HFFc6 (cell line): ENCODE measurements at regions not wholly inside any gene's neighbourhood (a gene's known extent, or its start where the extent isn't known, plus 50 kb on each side); places are given as distances from the start of the nearest gene placed in this dataset.
A peak's percentile ranks its signal among the peaks of the same experiment; 100 is the strongest.

Experiments
- DNase-seq: peaks from one replicate; pipeline ENCODE4 v3.0.0-alpha.2; 2018
- H3K27ac Mint-ChIP-seq: 2 replicates; pipeline ENCODE4 v1.8.0; 2020; ENCODE audit warnings: mild to moderate bottlenecking, mixed read lengths
- H3K27me3 Mint-ChIP-seq: 2 replicates; pipeline ENCODE4 v1.8.0; 2021; ENCODE audit warnings: mild to moderate bottlenecking, moderate library complexity, mixed read lengths; ENCODE audit not compliant: insufficient read depth
- H3K36me3 Mint-ChIP-seq: 2 replicates; pipeline ENCODE4 v1.8.0; 2021; ENCODE audit warnings: low read depth, mixed read lengths
- H3K4me1 Mint-ChIP-seq: 2 replicates; pipeline ENCODE4 v1.8.0; 2020; ENCODE audit warnings: low read depth, mixed read lengths
- H3K4me3 Mint-ChIP-seq: 2 replicates; pipeline ENCODE4 v1.8.0; 2020; ENCODE audit warnings: mild to moderate bottlenecking, moderate library complexity, mixed read lengths
- H3K9me3 Mint-ChIP-seq: 2 replicates; pipeline ENCODE4 v1.8.0; 2020; ENCODE audit warnings: mild to moderate bottlenecking, mixed read lengths
- TF ChIP-seq, protein P1 (sequence below): fragments of 200-600 bp; sonication (generic); IDR thresholded peaks from 2 replicates; pipeline ENCODE4 v1.5.0; 2021; ENCODE audit warnings: antibody characterized with exemption, mild to moderate bottlenecking

DNA sequence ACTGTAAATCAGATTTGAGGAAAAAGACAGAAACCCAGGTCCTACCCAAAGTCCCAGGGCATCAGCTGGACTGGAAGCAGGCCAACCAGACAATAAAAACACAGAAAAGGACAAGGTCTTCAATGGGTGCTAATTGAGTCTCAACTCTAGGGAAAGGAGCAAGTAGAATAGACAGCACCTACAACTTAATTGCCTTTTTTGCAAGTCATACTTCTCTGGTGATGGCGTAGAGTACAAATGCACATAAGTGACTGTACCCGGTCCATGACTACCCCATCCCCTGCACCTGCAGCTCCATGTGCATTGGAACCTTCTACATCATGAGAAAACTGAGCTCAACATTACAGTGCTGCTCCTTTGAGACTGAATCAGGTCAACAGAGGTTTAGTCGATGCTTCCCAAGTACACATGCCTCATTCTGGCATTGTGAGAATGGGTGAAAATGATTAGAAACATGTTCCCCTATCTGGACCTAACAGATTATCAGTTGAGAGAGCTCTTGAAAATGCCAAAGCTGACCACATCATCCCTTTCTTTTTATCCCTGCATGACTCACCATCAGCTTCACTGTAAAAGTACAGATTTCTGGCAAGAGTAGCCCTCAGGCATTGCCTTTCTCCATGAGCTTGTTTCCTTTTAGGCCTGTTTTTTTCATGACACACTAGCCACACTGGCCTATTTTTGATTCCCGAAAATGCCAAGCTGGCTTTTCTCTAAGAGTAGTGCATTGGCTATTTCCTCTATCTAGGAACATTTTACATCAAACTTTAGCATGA, 298.3 kb downstream of the HS3ST1 start:
- DNase-seq: peak; percentile 2
- Mint-ChIP-seq H3K4me1 (no peaks in the 10 kb centered on the region), H3K27ac (no peak overlapping the region), H3K36me3 (0 out of 2 replicates have a peak, but pooled peaks cover 7% of the 10 kb centered on the region), H3K27me3 (no peaks in the 10 kb centered on the region; the same call in 1 of the 2 replicates), H3K4me3 (no peak overlapping the region), H3K9me3 (peaks cover 57% of the 10 kb centered on the region)
- TF ChIP-seq, protein P1, sequence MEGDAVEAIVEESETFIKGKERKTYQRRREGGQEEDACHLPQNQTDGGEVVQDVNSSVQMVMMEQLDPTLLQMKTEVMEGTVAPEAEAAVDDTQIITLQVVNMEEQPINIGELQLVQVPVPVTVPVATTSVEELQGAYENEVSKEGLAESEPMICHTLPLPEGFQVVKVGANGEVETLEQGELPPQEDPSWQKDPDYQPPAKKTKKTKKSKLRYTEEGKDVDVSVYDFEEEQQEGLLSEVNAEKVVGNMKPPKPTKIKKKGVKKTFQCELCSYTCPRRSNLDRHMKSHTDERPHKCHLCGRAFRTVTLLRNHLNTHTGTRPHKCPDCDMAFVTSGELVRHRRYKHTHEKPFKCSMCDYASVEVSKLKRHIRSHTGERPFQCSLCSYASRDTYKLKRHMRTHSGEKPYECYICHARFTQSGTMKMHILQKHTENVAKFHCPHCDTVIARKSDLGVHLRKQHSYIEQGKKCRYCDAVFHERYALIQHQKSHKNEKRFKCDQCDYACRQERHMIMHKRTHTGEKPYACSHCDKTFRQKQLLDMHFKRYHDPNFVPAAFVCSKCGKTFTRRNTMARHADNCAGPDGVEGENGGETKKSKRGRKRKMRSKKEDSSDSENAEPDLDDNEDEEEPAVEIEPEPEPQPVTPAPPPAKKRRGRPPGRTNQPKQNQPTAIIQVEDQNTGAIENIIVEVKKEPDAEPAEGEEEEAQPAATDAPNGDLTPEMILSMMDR: no peak

DNA sequence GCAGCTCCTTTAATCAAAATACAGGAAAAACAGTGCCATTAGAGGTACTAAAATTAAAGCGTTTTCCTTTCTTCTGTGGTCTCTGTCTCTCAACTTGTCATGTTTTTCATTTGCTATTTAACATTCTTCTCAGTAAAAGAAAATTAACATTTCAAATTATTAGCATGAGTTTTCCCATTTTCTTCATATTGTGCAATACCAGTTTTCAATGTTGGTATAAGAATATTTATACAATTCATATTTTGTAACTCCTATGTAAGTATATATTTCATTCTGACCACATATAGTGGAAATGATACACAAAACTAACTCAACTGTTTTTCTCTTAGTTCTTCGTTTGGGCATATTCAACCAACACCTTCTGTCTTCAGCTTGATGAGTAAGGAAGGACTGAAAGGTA, 308.3 kb downstream of the HS3ST1 start:
- H3K4me3 Mint-ChIP-seq: no peak overlapping the region
- H3K36me3 Mint-ChIP-seq: no peaks in the 10 kb centered on the region
- TF ChIP-seq, protein P1: no peak
- no peak for DNase-seq
- peaks cover 53% of the 10 kb centered on the region for H3K9me3 Mint-ChIP-seq
- no peaks in the 10 kb centered on the region for H3K4me1 Mint-ChIP-seq
- H3K27me3 Mint-ChIP-seq: no peaks in the 10 kb centered on the region
- no peak overlapping the region for H3K27ac Mint-ChIP-seq

DNA sequence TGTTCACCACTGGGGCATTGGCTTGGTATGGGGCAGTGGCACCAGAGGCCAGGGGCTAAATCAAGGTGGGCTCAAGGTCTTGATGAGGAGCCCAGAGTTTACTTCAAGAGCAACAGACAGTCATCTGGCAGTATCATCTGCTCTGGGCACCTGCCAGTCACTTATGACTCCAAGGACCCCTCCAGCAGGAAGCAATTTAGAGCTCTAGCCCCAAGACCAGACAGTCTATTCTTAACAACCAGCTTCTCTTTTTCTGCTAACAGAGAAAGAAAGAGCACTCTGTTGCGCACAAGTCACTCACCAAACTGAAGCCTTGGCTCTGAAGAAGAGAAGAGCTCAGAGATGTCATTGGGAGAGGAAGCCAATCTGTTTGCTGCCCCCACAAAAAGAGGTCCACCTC, 309.2 kb downstream of the HS3ST1 start:
- DNase-seq: no peak
- Mint-ChIP-seq H3K9me3 (peaks cover 53% of the 10 kb centered on the region), H3K4me1 (no peaks in the 10 kb centered on the region), H3K36me3 (no peaks in the 10 kb centered on the region), H3K27ac (no peak overlapping the region), H3K27me3 (no peaks in the 10 kb centered on the region), H3K4me3 (no peak overlapping the region)
- TF ChIP-seq, protein P1: no peak

DNA sequence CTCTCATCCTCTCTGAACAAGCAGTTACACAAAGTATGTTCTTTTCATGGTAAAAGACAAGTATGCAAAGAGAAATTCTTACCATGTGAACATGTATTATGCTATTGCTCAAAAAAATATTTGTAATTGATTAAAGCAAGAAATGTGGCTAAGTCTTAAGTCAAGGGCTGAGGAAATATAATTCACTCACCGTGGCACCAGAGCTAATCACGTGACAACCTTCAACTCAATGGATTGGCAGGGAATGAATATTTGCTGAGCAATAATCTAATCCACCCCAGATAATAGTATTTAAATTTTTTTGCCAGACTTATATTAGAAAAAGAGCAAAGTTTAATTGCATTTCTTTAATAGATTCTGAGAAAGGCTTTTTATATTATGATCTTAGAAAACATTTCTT, 310.2 kb downstream of the HS3ST1 start:
- TF ChIP-seq, protein P1: no peak
- DNase-seq: no peak
- peaks cover 53% of the 10 kb centered on the region for H3K9me3 Mint-ChIP-seq
- H3K27me3 Mint-ChIP-seq: no peaks in the 10 kb centered on the region
- H3K27ac Mint-ChIP-seq: no peak overlapping the region
- no peaks in the 10 kb centered on the region for H3K4me1 Mint-ChIP-seq
- no peak overlapping the region for H3K4me3 Mint-ChIP-seq
- no peaks in the 10 kb centered on the region for H3K36me3 Mint-ChIP-seq

DNA sequence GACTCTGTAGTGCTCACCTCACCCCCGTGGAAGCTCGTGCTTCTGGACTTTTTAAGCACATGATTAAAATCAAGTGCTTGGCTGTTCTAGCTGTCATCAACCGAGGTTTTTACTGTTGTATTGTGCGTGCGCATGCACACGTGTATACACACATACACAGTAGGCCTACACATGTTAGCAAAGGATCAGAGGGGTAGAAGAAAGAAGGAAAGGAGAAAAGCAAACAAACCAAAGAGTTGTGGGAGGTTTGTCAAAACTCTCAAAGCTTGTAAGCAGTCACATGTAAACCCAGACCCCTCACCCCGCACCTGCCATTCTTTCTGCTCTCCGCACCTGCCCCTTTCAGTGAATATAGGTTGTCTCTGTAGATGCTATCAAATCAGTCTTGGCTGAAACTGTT, 311.8 kb downstream of the HS3ST1 start:
- TF ChIP-seq, protein P1: no peak
- Mint-ChIP-seq H3K4me3 (no peak overlapping the region), H3K9me3 (peaks cover 39% of the 10 kb centered on the region), H3K4me1 (no peaks in the 10 kb centered on the region), H3K27ac (no peak overlapping the region), H3K36me3 (no peaks in the 10 kb centered on the region), H3K27me3 (no peaks in the 10 kb centered on the region)
- DNase-seq: no peak
